ENCODE measurements at regions not wholly inside any gene's neighbourhood (a gene's known extent, or its start where the extent isn't known, plus 50 kb on each side); places are given as distances from the start of the nearest gene placed in this dataset.

GRCh38 chr2:192277494-192278109 lies 82.9 kb upstream of the TMEFF2 start:
- Mint-ChIP-seq H3K9me3 (no peaks in the 10 kb centered on the region), H3K4me1 (ENCODE audit: low read depth) (no peaks in the 10 kb centered on the region), H3K4me3 (ENCODE audit: low read depth) (no peak overlapping the region), H3K27me3 (ENCODE audit: low read depth) (no peaks in the 10 kb centered on the region), H3K36me3 (ENCODE audit: low read depth) (no peaks in the 10 kb centered on the region), H3K27ac (no peak overlapping the region)
- DNase-seq (ENCODE audit: low spot score) = no peak
- intact Hi-C loops (cut with micrococcal nuclease) = no loop called here

- DNase-seq (ENCODE audit: low spot score) = no peak
- Mint-ChIP-seq H3K27ac (no peak overlapping the region), H3K9me3 (no peaks in the 10 kb centered on the region), H3K36me3 (ENCODE audit: low read depth) (no peaks in the 10 kb centered on the region), H3K27me3 (ENCODE audit: low read depth) (no peaks in the 10 kb centered on the region), H3K4me3 (ENCODE audit: low read depth) (no peak overlapping the region), H3K4me1 (ENCODE audit: low read depth) (no peaks in the 10 kb centered on the region)
- intact Hi-C loops (cut with micrococcal nuclease) = no loop called here
Measured at GRCh38 chr2:192275632-192276031, 80.9 kb upstream of the TMEFF2 start.

GRCh38 chr2:192267484-192267883 lies 72.8 kb upstream of the TMEFF2 start:
- intact Hi-C loops (cut with micrococcal nuclease) = no loop called here

GRCh38 chr2:192265751-192266150 lies 71.0 kb upstream of the TMEFF2 start:
- Mint-ChIP-seq H3K27ac (no peak overlapping the region), H3K4me3 (ENCODE audit: low read depth) (no peak overlapping the region), H3K9me3 (no peaks in the 10 kb centered on the region), H3K36me3 (ENCODE audit: low read depth) (no peaks in the 10 kb centered on the region), H3K27me3 (ENCODE audit: low read depth) (no peaks in the 10 kb centered on the region), H3K4me1 (ENCODE audit: low read depth) (no peaks in the 10 kb centered on the region)
- DNase-seq (ENCODE audit: low spot score) = no peak
- intact Hi-C loops (cut with micrococcal nuclease) = no loop called here

More at GRCh38 chr2:192267484-192267883, 72.8 kb upstream of the TMEFF2 start:
- Mint-ChIP-seq H3K4me3 (ENCODE audit: low read depth) (no peak overlapping the region), H3K36me3 (ENCODE audit: low read depth) (no peaks in the 10 kb centered on the region), H3K27ac (no peak overlapping the region), H3K27me3 (ENCODE audit: low read depth) (no peaks in the 10 kb centered on the region), H3K9me3 (no peaks in the 10 kb centered on the region), H3K4me1 (ENCODE audit: low read depth) (no peaks in the 10 kb centered on the region)
- DNase-seq (ENCODE audit: low spot score) = no peak

- Mint-ChIP-seq H3K4me3 (ENCODE audit: low read depth) (no peak overlapping the region), H3K27ac (no peak overlapping the region), H3K4me1 (ENCODE audit: low read depth) (no peaks in the 10 kb centered on the region), H3K36me3 (ENCODE audit: low read depth) (no peaks in the 10 kb centered on the region), H3K27me3 (ENCODE audit: low read depth) (no peaks in the 10 kb centered on the region), H3K9me3 (no peaks in the 10 kb centered on the region)
- intact Hi-C loops (cut with micrococcal nuclease) = no loop called here
- DNase-seq (ENCODE audit: low spot score) = no peak
Measured at GRCh38 chr2:192254444-192254843, 59.7 kb upstream of the TMEFF2 start.

GRCh38 chr2:192253692-192254091 lies 59.0 kb upstream of the TMEFF2 start:
- Mint-ChIP-seq H3K9me3 (no peaks in the 10 kb centered on the region), H3K27me3 (ENCODE audit: low read depth) (no peaks in the 10 kb centered on the region), H3K27ac (no peak overlapping the region), H3K4me3 (ENCODE audit: low read depth) (no peak overlapping the region), H3K4me1 (ENCODE audit: low read depth) (no peaks in the 10 kb centered on the region), H3K36me3 (ENCODE audit: low read depth) (no peaks in the 10 kb centered on the region)
- intact Hi-C loops (cut with micrococcal nuclease) = no loop called here
- no peak for DNase-seq (ENCODE audit: low spot score)

GRCh38 chr2:192250961-192251360 lies 56.2 kb upstream of the TMEFF2 start:
- Mint-ChIP-seq H3K36me3 (ENCODE audit: low read depth) (no peaks in the 10 kb centered on the region), H3K27me3 (ENCODE audit: low read depth) (no peaks in the 10 kb centered on the region), H3K4me3 (ENCODE audit: low read depth) (no peak overlapping the region), H3K9me3 (no peaks in the 10 kb centered on the region), H3K27ac (no peak overlapping the region), H3K4me1 (ENCODE audit: low read depth) (no peaks in the 10 kb centered on the region)
- DNase-seq (ENCODE audit: low spot score) = no peak
- intact Hi-C loops (cut with micrococcal nuclease) = no loop called here

GRCh38 chr2:192247456-192247855 lies 52.7 kb upstream of the TMEFF2 start:
- no peak overlapping the region for H3K27ac Mint-ChIP-seq
- no peak for DNase-seq (ENCODE audit: low spot score)
- H3K4me1 Mint-ChIP-seq (ENCODE audit: low read depth) = no peaks in the 10 kb centered on the region
- no peaks in the 10 kb centered on the region for H3K36me3 Mint-ChIP-seq (ENCODE audit: low read depth)
- intact Hi-C loops (cut with micrococcal nuclease) = no loop called here
- no peaks in the 10 kb centered on the region for H3K9me3 Mint-ChIP-seq
- H3K4me3 Mint-ChIP-seq (ENCODE audit: low read depth) = no peak overlapping the region
- H3K27me3 Mint-ChIP-seq (ENCODE audit: low read depth) = no peaks in the 10 kb centered on the region

- intact Hi-C loops (cut with micrococcal nuclease) = no loop called here
- DNase-seq (ENCODE audit: low spot score) = no peak
- no peaks in the 10 kb centered on the region for H3K4me1 Mint-ChIP-seq (ENCODE audit: low read depth)
- H3K4me3 Mint-ChIP-seq (ENCODE audit: low read depth) = no peak overlapping the region
- H3K27me3 Mint-ChIP-seq (ENCODE audit: low read depth) = no peaks in the 10 kb centered on the region
- no peaks in the 10 kb centered on the region for H3K9me3 Mint-ChIP-seq
- H3K36me3 Mint-ChIP-seq (ENCODE audit: low read depth) = no peaks in the 10 kb centered on the region
- H3K27ac Mint-ChIP-seq = no peak overlapping the region
Measured at GRCh38 chr2:192246297-192246696, 51.6 kb upstream of the TMEFF2 start.

- Mint-ChIP-seq H3K27ac (no peak overlapping the region), H3K4me1 (ENCODE audit: low read depth) (no peaks in the 10 kb centered on the region), H3K4me3 (ENCODE audit: low read depth) (no peak overlapping the region), H3K9me3 (no peaks in the 10 kb centered on the region), H3K27me3 (ENCODE audit: low read depth) (no peaks in the 10 kb centered on the region), H3K36me3 (ENCODE audit: low read depth) (no peaks in the 10 kb centered on the region)
- intact Hi-C loops (cut with micrococcal nuclease) = no loop called here
- no peak for DNase-seq (ENCODE audit: low spot score)
Measured at GRCh38 chr2:192245329-192245728, 50.6 kb upstream of the TMEFF2 start.
